ENCODE measurements at regions not wholly inside any gene's neighbourhood (a gene's known extent, or its start where the extent isn't known, plus 50 kb on each side); places are given as distances from the start of the nearest gene placed in this dataset.
"Not testable (repeated sequence)": the region's sequence is repeated elsewhere in the genome, so short reads cannot be mapped to it uniquely, and the experiment has no call there.

DNA sequence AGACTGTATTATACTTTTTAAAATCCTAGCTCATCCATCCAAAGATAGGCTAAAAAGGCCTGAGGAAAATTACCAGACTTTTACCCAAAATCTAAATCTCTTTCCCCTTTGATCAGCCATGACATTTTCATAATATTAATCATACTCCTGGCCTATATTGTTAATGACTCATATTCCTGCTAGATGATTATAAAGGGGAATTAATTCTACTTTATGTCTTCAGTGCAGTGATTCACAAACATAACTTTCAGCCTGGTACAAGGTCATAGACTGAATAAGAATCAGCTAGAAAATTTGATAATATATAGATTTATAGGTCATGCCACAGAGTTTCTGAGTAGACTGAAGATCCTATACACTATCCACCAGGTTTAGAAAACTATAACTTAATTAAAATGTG is 1905.4 kb downstream of the C4orf33 start:
- FAIRE-seq (no peak), DNase-seq (ENCODE audit: insufficient read length, low spot score) (no peak)
- TF ChIP-seq POLR2A (IDR thresholded peaks at IDR 0.05; ENCODE audit: low read depth, low read length): no peak

DNA sequence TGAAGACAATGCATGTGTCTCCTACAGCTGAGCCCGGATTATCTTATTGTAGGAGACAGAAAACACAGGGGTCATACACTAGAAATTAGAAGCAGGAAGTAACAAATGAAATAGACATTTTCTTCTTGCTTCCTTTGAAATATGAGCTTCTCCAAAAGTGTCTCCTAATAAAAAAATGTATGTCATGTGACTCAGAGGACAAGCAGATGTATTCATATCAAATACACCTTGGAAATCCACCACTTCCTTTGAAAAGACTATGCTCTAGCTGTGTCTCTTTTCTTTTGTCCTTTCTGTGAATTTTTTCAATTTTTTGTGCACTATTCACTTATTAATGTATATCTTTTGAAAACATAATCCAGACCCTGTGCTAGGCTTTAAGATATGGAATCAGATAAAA is 1906.2 kb downstream of the C4orf33 start:
- DNase-seq (ENCODE audit: insufficient read length, low spot score) (no peak), FAIRE-seq (no peak)
- no peak for TF ChIP-seq POLR2A (IDR thresholded peaks at IDR 0.05; ENCODE audit: low read depth, low read length)

DNA sequence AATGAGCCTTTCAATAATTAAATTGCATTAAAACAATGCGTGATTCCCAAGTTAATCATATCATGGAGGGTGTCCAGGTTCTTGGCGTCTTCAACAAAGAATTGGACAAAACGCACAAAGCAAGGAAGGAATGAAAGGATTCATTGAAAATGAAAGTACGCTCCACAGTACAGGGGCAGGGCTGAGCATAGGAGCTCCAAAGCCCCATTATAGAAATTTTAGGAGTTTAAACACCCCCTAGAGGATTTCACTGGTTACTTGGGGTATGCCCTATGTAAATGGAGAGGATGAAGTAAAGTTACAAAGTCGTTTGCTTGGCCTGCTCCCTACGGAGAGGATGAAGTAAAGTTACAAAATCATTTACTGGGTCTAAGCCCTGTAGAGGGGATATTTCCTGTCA is 1910.4 kb downstream of the C4orf33 start:
- no peak for DNase-seq (ENCODE audit: insufficient read length, low spot score)
- no peak for TF ChIP-seq POLR2A (IDR thresholded peaks at IDR 0.05; ENCODE audit: low read depth, low read length)
- FAIRE-seq: no peak

DNA sequence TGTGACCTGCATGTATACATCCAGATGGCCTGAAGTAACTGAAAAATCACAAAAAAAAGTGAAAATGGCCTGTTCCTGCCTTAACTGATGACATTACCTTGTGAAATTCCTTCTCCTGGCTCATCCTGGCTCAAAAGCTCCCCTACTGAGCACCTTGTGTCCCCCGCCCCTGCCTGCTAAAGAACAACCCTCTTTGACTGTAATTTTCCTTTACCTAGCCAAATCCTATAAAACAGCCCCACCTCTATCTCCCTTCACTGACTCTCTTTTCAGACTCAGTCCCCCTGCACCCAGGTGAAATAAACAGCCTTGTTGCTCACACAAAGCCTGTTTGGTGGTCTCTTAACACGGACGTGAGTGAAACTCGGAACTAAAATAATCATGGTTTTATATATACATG is 1916.0 kb downstream of the C4orf33 start:
- not testable (repeated sequence) for DNase-seq (ENCODE audit: insufficient read length, low spot score); FAIRE-seq

DNA sequence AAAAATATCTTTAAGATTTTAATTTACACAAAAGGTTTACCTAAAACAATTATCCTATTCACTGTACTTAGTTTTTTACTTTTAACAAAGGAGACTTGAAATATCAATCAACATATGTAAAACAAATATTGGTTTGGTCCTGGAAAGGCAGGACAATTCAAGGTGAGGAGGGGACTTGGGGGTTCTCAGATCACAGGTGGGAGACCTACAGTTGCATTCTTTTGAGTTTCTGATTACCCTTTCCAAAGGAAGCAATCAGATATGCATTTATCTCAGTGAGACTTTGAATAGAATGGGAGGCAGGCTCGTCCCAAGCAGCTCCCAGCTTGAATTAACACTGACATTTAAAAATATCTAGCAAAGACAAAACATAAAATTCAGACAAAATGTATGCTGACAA is 1917.3 kb downstream of the C4orf33 start:
- no peak for DNase-seq (ENCODE audit: insufficient read length, low spot score)
- TF ChIP-seq POLR2A (IDR thresholded peaks at IDR 0.05; ENCODE audit: low read depth, low read length): no peak
- FAIRE-seq: no peak

DNA sequence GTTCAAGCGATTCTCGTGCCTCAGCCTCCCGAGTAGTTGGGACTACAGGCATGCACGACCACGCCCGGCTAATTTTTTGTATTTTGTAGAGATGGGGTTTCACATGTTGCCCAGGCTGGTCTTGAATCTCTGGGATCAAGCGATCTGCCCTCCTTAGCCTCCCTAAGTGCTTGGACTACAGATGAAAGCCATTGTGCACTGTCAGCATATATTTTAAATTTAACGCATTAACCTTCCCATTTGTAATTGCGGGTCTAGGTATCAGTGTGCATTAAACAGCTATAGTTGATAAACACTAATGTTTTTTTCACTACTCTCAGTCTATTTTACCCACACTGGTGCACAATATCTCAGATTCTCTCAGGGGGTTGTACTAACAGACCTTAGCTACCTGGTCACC is 1930.8 kb downstream of the C4orf33 start:
- no peak for TF ChIP-seq POLR2A (IDR thresholded peaks at IDR 0.05; ENCODE audit: low read depth, low read length)
- no peak for FAIRE-seq
- no peak for DNase-seq (ENCODE audit: insufficient read length, low spot score)

DNA sequence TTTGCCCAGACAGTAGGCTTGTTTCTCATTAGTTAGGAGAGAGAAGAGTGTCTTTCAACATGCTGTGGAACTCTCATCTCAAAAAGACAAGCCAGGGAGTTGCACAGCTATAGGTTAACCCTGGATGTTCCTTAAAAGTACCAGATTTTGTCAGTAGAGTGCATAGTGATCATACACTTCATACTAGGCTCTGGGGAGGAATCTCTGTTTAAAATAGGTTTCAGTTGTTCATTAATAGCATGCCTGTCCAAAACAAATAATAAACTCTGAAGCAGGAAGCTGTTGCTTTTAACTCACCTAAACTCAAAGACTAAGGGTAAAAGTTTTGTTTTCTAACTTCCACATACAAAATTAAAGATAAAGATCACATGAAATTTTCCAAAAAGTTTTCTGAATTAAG is 1948.4 kb downstream of the C4orf33 start:
- TF ChIP-seq POLR2A (IDR thresholded peaks at IDR 0.05; ENCODE audit: low read depth, low read length): no peak
- DNase-seq (ENCODE audit: insufficient read length, low spot score) (no peak), FAIRE-seq (no peak)

DNA sequence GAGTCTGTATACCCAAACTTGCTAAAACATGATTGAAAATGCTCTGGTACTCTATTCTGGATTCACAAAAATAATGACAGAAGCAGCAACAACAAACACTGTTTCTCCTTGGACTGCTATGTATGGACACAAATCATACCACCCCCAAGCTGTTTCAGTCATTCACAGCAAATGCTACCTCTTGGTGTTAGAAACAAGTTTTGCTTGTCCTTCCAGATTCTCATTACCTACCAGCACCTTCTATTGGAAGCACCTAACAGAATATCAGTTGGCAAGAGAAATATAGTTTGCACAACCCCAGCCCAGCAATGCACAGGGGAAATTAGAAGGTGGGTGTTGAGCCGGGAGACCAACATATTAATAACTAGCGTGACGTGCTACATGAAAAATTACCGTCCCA is 1950.9 kb downstream of the C4orf33 start:
- FAIRE-seq (no peak), DNase-seq (ENCODE audit: insufficient read length, low spot score) (no peak)
- TF ChIP-seq POLR2A (IDR thresholded peaks at IDR 0.05; ENCODE audit: low read depth, low read length): no peak

DNA sequence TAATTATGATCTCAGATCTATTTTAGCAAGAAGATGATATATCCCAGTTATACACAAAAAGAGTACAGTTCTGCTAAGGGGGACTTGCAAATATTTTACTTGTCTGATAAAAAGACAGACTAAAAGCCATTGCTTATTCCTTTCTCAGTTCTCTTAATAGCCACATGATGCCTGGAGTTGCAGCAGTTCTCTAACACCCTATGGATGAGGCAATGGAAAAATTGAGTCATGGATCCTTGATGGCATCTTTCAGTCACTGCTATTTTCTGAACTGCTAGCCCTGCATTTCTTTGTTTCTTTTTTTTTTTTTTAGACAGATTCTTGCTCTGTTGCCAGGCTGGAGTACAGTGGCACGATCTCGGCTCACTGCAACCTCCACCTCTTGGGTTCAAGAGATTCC is 1956.7 kb downstream of the C4orf33 start:
- no peak for FAIRE-seq
- no peak for TF ChIP-seq POLR2A (IDR thresholded peaks at IDR 0.05; ENCODE audit: low read depth, low read length)

DNA sequence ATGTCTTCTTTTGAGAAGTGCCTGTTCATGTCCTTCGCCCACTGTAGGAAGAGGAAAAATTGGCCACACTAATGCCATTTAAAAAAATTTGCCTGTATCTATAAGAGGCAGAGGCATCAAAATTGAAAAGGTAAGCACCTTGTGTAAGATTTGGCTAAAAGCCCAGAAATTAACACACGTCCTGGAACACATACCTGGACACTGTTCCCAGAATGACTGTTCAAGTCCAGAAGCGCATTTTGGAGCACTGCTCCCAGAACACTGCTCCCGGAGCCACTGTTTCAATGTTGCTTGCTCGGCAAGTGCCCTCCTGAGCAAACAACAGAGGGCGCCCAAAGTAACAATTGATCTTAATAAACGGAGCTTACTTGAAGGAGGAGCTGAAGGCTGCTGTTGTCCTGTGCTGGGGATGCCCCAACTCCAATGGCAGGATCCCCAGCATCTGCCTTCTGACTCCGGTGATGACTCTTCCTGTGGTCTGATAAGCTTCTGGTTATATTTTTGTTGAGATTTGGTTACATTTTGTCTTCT is 1958.6 kb downstream of the C4orf33 start:
- FAIRE-seq (no peak), DNase-seq (ENCODE audit: insufficient read length, low spot score) (no peak)
- no peak for TF ChIP-seq POLR2A (IDR thresholded peaks at IDR 0.05; ENCODE audit: low read depth, low read length)

More for the DNA sequence above, 1956.7 kb downstream of the C4orf33 start:
- DNase-seq (ENCODE audit: insufficient read length, low spot score): no peak

DNA sequence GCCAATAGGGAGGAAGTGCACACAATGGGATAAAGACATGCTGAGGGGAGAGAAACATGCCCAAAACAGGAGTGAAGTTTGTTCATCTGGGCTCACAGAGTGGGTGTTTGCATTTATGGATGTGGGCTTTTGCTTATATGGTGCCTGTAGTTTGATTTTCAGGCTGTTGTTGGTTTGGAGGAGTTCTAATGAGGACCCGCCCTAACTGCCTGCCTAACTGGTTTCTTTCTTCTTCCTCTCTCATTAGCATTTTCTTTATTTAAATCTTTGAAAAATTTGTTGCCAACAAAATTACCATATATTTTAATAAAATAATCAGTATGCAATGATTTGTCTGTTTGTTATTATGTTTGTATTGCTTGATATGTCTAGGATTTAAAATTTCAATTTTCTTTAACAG is 1965.8 kb downstream of the C4orf33 start:
- FAIRE-seq (no peak), DNase-seq (ENCODE audit: insufficient read length, low spot score) (no peak)
- TF ChIP-seq POLR2A (IDR thresholded peaks at IDR 0.05; ENCODE audit: low read depth, low read length): no peak

DNA sequence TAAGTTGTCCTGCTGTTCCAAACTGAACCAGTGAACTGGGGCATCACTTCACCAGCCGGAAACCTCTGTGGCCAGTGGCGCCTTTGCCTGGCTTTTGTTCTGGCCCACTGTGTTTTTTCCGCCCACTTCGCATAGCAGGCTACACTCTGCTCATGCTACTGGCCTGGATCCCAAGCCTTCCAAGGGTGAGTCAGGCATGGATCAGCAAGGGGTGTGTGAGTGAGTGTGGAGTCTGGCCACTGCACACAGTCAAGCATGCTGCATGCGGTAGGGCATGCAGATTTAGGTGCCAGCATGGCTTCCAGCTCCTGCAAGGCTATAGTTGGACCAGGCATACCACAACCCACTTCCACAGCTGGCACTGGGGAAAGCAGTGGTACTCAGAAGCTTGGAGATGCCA is 1967.9 kb downstream of the C4orf33 start:
- FAIRE-seq (no peak), DNase-seq (ENCODE audit: insufficient read length, low spot score) (no peak)
- no peak for TF ChIP-seq POLR2A (IDR thresholded peaks at IDR 0.05; ENCODE audit: low read depth, low read length)

DNA sequence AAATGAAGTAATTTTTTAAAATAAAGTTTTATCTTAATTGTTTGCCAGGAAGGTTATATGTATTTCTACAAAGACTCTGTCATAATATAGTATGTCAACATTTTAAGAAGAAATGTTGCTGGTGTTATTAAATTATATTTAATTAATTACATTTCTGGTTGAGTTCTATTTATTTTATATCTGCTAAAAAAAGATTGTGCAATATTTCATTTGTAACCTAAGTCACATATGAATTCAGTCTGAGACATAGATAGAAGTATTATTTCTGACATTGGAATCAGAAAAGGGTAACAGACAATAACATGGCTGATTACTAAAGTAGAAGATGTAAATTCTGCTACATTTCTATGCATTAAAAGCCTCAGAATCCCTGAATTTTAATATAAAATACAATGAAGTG is 1985.1 kb downstream of the C4orf33 start:
- TF ChIP-seq POLR2A (IDR thresholded peaks at IDR 0.05; ENCODE audit: low read depth, low read length): no peak
- FAIRE-seq: no peak
- no peak for DNase-seq (ENCODE audit: insufficient read length, low spot score)

DNA sequence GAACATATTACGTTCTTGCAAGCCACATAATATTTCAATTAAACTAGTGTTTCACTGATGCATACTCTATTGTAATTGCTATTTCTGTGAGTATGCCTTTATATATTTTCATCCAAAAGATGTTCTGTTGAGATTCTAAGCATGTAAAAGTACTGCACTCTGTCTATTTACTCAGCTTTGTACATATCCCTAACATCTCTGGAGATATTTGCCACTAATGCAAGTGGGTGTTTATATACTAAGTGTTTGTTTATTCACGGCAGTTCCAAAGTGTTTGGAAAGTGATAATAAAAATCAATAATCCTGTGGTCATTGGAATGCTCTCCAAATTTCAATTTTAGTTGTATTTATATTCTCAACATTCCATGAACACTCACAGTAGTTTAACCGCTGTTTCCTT is 1989.0 kb downstream of the C4orf33 start:
- FAIRE-seq: no peak
- no peak for DNase-seq (ENCODE audit: insufficient read length, low spot score)
- TF ChIP-seq POLR2A (IDR thresholded peaks at IDR 0.05; ENCODE audit: low read depth, low read length): no peak

DNA sequence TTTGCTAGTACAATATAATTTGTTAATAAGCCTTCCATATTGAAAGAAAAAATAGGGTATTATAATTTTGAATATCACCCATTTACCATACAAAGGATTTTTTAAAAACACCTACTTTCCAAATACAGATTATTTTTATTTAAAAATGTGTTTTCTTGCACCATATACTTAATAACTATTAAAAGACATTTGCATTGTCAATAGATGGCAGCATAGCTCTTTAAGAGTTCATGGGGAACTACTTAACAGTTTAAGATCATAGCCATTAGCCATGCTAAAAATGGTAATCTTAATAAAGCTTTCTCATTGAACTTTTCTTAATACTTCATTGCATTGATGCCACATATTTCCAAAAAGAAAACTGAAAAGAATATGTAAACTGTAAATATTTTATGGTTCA is 1995.9 kb downstream of the C4orf33 start:
- TF ChIP-seq POLR2A (IDR thresholded peaks at IDR 0.05; ENCODE audit: low read depth, low read length): no peak
- no peak for DNase-seq (ENCODE audit: insufficient read length, low spot score)
- FAIRE-seq: no peak

DNA sequence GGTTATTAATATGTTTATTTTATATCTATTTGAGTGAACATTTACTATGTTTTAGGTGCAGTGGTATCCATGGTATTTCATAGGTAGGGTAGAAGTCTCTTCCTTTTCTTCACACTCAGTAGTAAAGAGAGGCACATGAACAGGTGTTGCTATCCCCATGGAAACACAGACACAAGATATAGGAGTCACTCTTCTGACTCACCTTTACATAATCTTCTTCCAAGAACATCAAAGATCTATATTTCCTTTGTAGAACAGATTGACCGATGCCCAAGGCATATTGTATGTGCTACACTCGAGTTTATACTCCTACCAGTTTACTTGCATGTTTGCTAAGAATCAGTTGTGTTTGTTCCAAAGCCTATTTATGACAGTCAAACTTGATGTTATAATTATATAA is 1997.4 kb downstream of the C4orf33 start:
- no peak for FAIRE-seq

More for the DNA sequence above, 1997.4 kb downstream of the C4orf33 start:
- no peak for TF ChIP-seq POLR2A (IDR thresholded peaks at IDR 0.05; ENCODE audit: low read depth, low read length)
- DNase-seq (ENCODE audit: insufficient read length, low spot score): no peak
